HG02759 (cell line): ENCODE measurements at regions not wholly inside any gene's neighbourhood (a gene's known extent, or its start where the extent isn't known, plus 50 kb on each side); places are given as distances from the start of the nearest gene placed in this dataset.

Experiments
- ATAC-seq: cut with Tn5 transposase; IDR thresholded peaks from one replicate; pipeline ENCODE4 v1.9.1; 2021; ENCODE audit warnings: mild to moderate bottlenecking, moderate library complexity; ENCODE audit not compliant: unreplicated experiment

DNA sequence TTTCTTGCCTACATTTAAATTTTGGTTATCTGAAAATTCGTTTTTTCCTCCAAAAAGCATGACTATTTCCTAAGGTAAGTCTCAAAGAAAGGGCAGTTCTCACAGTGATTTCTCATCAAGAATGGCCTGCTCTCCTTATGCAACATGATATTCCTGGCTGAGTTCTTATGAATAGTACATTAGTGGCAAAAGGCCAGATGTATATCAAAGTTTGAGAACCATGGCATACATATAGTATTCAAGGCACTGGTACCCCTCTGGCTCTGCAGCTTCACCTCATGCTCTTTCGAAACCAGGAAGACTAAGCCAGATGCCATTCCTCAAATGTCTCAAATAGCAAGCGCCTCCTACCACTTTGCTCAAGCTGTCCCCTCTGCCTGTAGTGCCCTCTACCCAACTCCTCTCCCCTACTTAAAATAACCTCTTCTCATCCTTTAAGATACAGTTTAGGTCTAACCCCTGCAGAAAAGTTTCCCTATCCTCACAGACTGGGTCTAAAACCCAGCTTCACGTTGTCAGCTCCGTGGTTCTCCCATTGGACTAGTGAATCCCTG is 280.3 kb downstream of the HACE1 start:
- no peak for ATAC-seq

DNA sequence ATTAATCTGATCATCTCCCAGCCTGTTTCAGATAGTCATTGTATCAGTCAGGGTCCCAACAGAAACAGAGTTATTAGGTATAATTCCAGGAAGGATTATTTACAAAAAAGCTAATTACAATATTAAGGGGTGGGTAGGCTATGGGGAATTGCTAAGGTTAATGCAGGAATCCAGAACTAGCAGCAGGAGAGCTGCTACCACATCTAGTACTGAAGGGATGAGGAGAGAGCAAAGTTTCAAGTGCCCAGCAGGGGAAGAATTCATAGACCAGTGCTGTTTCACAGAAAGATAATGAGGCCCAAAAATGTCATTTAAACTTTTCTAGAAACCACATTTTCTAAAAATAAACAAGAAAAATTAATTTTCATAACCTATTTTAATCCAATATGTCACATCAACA is 284.2 kb downstream of the HACE1 start:
- no peak for ATAC-seq

DNA sequence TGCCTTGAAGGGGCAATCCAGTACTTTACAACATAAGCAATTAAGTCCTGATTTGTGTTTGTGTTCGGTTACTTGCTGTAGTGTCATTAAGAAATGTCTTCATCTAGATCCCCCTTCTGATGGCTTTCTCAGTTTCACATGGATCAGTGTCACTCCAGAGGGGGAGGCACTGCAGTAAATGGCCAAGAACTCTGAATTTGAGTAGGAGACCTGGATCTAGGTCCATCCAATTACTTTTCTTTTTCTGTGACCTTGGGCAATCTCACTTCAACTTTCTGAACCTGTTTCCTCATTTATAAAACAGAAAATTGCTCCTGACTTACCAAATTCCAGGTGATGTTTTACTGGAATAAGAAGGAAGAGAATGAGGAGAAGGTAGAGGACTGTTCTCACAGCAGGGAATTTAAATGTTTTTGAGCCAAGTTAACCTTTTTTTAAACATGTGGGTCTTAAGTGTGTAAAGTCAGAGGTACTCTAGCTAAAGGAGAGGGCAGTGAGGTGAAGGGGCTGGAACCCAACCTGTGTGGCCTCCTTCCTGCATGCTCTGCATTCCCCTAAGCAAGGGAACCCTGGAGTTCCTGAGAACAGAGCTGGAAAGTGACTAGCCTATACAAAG is 285.5 kb downstream of the HACE1 start:
- no peak for ATAC-seq

DNA sequence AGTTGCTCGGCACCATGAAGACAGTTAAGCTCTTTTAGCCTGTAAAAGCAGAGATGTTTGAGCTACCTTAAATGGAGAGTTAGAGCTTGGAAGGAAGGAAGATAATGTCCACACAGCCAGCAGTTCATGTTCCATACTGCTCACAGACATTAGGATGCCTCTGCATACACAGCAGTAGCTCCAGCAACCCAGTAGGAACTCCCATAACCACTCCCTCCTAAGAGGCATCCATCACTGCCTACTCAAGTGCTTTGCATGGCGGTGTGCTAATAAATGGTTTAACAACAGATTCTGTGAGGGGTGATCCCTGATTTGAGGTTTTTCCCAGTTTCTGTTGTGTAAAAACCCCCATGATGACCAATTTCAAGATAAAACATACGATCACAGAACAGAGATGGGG is 286.4 kb downstream of the HACE1 start:
- ATAC-seq: no peak

DNA sequence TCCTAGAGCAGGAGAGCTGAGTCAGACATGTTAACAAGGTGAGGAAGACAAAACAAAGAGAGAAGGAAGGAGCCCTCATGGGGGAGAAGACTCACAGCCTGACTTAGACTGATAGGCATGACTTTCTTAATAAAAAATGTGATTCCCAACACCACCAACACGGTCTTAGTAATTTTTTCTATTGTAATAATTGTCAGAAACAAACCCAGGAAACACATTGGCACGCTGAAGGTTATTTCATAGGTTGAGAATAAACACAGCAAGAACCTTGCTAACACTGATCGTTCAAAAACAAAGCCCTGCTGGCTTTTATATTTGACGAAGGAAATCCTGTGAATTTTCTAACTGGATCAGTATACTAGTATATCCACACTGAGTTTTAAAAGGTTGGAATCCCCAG is 286.8 kb downstream of the HACE1 start:
- ATAC-seq: no peak

DNA sequence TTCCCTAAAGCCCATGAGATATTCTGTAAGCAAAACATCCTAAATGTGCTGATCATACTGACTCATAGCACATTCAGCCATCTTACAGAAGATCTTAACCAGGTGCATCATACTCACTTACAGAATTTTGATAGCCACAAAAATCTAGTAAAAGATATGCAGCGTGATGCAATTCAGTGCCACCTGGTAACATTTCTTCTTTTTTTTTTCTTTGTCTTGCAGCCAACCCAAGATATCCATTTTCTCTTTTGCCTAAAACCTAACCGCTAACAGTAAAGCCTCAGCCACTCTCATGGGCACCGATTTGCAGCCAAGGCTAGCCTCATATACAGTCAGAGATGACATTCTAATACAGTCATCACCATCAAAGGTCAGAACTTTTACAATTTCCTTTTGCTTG is 293.3 kb downstream of the HACE1 start:
- ATAC-seq: no peak

DNA sequence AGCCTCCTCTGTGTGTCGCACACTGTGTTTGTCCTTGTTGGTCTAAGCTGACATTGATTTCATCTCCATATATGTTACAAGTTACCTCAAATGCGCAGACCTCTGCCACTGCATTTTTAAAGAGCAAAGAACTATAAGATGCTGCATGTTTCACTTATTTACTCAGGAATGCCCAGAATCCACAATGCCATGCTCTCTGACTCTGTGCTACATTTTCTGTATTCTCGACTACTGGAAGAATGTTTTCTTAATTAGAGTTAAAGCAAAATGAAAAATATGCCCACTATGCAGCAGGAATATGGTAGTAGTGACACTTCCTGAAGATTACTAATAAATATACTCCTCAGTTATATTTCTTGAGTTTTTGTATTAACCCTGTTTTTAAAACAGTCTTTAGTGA is 296.4 kb downstream of the HACE1 start:
- no peak for ATAC-seq

DNA sequence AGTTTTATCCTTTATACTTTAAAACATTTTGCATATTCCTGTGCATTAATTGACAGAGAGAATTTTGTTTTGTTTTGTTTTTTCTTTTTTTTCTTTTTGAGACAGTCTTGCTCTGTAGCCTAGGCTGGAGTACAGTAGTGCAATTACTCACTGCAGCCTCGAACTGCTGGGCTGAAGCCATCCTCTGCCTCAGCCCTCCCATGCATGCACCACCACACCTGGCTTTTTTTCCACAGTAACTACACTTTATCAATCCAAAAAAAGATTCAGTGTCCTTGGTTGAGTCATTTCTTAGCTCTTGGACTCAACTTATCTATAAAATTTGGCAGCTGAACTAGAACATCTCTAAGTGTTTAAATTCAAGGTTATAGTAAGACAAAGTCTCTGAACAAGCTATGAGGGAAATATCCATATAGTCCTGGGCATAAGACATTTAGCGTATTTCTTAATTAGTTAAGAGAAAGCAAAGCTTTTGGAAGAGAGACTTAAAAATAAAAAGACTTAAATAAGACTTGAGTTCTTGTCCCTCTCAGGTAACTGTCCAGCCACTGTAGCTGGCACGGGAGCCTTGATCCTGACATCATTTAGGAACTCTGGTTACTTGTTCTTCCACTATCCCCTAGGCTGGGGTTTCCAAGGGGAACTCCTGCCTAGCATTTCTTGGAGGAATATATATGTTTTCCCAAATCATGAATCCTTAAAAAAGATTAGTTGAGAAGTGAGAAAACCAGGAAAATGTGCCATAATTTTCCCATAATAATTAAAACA is 300.1 kb downstream of the HACE1 start:
- ATAC-seq: no peak

DNA sequence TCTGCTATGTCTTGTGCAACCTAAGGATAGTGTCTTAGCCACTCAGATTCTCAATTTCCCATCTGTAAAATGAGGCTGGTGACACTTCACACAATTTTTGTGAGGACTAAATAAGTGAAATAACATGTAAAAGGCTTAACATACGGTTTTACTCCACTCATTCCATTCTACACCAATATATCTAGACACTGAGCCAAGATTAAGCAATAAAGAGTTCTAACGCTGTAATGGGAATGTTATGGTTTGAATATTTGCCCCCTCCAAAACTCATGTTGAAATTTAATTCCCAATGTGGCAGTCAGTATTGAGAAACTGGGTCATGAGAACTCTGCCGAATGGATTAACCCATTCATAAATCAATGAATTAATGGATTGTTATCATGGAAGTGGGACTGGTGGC is 301.0 kb downstream of the HACE1 start:
- ATAC-seq: no peak

DNA sequence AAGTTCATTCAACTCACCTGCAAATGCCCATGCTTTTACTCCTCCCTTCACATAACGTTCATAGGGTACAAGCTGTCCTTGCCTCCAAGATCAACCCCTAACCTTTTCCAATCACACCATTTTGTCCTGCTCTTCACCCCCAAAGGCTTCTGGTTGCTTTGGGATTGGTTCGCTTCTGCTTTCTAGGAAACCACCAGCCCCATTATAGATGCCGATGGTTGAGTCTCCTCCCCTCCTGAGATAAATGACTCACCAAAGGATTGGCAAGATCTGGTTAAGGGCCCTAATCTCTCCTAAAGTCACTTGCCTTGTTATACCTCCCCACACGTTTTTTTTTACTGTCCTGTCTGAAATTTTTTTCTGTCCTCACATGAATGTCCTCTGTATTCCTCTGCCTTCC is 311.4 kb downstream of the HACE1 start:
- no peak for ATAC-seq

DNA sequence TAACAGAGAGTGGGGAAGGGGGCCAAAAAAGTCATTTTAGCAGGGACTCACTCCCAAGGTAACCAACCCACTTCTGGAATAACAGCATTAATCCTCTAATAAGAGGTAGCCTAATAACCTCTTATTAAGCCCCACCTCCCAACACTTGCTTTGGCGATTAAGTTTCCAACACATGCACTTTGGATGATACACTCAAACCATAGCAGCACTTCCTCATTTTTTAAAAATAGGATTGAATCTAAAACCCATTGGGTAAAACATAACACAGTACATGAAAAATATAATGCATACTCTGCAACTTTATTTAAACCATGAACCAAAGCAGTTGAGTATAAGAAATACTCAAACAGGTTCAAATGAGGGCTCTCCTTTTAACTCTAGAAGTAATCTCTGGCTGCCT is 318.3 kb downstream of the HACE1 start:
- ATAC-seq: no peak

DNA sequence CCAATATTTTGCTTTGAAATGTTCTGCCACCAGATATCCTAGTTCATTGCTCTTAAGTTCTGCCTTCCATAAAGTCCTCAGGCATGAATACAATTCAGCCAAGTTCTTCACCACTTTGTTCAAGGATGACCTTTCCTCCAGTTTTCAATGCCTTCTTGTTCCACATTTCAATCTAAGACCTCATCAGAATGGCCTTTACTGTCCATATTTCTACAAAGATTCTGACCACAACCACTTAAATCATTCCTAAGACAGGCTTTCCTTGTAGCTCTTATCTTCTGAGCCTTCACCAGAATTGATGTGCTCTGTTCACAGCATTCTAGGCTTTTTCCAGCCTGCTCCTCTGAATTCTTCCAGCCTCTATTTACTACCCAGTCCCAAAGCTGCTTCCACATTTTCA is 319.0 kb downstream of the HACE1 start:
- no peak for ATAC-seq

DNA sequence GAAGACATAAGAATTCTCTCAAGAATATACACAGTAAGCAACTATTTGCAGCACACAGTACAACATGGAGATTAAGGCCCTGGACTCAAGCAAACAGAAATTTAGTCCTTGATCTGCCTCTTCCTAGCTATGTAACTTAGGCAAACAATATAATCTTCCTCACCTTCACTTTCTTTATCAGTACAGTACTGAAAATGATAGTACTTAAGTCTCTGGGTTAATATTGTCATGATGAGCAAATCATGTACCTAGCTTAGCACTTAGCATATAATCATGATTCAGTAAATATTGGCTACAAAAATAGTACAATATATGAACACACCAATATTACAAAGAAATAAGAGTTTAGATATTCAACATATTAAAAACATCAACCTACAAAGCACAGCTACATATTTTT is 320.5 kb downstream of the HACE1 start:
- no peak for ATAC-seq

DNA sequence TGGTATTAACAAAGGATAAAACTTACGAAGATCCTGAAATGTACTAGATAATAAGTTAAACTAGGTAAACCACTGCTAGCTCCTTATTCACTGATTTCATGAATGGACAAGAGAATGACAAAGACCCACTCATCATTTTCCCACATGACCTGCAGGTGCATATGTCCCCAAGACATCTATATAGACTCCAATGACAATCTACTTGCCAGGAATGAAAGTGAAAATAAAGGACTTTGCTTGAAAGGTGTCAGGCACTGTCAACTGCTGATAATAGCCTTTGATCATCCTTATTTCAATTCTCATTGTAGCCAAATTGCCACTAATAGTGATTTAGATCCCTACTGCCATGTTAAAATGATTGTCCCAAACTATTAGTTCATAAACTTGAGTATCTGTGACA is 321.8 kb downstream of the HACE1 start:
- no peak for ATAC-seq

DNA sequence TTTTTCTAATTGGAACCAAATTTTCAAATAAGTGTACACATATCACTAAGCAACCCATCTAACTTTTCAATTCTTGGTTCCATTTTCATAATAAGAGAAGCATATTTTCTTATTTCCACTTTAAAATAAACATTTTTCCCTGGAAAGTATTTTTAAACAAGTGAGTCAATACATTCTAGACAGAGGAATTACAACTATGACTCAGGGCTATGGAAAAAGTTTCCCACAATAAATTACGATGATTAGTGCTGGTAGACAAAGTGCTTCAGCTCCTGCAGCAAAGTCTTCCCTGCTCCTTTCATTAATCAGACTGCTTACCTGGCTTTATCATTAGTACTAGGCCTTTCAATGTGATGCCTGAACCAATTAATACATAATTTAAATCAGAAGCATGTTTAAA is 322.5 kb downstream of the HACE1 start:
- ATAC-seq: no peak

DNA sequence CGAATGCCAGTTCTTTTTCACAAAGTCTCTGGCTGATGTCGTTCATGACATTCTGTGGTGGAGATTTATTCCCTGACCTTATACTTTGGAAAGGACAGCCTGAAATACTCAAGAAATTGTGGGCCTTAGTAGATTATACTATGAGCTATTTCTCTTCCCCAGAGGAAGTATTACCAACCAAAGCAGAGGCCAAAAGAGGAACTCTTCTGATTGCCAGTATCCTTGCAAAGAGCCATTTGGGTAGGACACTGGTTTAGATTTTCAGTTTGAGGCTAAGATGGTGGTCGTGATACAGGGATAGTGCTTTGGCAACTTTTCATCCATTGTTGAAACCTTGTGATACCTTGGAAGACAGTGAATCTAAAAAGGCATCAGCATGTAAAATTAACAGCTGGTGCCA is 327.3 kb downstream of the HACE1 start:
- no peak for ATAC-seq

DNA sequence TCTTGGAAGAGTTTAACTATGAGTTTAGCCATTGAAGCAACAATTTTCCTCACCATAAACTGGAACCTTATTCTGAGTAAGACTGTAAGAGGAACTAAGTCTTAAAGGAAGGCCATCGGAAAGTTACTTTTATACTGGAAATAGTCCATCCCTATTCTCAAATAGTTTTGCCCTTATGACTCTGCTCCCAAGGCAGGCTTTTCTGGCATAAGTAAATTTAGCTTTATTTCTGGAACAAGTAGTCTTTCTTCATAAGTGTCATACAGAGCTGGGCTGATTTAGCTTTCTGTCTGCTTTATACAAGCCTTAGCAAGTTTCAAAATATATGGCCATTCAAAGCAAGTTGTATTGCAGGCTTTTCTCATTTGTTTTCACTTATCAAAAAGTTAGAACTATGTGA is 328.1 kb downstream of the HACE1 start:
- ATAC-seq: no peak

DNA sequence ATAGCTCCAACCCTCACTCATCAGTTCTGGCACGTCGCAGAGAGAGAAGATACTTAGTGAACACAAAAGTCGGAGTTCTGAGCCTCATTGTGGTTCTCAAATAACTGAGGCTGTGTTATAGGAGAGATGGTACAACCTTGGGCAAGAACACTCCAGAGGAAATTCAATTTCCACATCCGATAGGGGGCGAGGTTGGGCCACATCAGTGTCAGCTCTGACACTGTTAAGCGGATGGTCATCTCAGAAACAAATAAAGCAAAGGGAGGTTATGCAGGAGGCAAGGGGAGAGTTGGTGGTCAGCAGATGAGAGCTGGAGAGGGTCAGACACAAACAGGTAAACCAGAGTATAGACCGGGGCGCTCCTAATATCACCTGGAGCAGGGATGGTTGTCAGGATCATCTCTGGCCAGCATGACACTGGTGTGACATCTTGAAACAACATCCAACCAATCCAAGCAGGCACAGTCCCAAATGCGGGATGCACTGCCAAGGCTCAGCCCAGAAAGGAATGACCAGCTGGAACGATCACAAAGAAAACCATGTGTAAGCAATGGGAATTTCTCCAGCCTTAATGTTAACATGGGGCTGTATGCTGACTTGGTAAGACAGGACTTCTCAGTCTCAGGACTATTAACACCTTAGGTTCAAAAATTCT is 331.8 kb downstream of the HACE1 start:
- ATAC-seq: no peak

DNA sequence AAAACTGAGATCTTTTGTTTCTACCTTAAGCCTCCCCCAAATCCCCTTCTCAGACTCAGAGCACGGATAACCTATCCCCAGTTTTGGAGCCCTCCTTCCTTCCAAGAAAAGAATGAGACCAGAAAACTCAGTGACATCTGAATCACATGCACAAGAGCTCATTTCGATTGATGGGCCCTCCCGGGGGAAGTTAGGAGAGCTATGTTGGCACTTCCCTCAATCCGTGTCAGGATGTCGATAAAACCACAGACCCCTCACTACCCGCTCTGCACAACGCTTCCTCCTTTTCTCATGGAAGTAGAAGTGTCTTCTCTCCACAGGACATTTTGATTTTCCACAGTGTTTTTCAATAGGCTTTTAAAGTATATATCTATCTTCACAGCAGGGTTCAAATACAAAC is 332.4 kb downstream of the HACE1 start:
- no peak for ATAC-seq

DNA sequence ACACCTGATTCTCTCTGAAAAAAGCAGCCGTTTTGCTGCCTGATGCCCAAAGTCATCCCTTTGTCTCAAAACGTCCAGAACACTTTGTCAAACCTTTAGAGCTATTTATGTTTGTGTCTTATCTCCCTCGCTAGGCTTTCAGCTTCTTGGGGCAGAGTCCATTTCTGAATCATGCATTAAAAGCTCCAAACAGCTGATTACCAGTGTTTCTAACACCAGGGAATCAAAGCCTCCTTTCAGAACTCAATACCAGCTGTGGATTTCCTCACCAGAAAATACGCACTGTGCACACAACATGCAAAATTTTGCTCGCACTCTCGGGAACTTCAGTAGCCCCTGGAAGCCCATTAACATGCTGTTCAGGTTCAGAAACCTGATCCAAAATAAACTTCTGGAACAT is 333.3 kb downstream of the HACE1 start:
- ATAC-seq: no peak

DNA sequence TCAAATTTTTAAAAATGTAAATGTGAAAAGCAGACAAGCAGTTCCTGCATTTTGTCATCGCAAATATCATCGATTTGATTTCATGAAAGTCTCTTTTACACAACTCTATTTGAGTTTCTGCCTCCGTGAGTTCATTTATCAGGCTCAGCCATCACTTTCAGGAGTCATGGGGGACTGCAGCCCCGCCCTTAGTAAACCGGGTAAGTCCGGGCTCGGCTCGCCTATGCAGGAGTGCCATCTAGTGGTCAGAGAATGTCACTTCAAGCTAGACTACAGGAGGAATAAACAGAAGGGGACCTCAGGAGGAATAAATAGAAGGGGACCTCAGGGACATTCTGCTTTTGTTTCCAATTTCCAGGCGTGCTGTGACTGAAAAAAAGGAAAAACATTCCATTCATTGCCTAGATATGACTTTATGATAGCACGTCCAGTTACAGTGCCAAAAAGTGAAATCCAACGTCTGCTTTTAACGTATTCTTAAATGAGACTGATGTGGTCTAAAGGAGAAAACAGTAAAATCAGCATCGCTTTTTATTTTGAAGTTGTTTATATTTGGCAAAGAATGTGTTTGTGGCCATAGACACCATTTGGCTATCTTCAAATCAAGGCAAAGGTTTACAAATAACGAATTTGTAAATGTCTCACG is 333.9 kb downstream of the HACE1 start:
- ATAC-seq: peak; percentile 100

DNA sequence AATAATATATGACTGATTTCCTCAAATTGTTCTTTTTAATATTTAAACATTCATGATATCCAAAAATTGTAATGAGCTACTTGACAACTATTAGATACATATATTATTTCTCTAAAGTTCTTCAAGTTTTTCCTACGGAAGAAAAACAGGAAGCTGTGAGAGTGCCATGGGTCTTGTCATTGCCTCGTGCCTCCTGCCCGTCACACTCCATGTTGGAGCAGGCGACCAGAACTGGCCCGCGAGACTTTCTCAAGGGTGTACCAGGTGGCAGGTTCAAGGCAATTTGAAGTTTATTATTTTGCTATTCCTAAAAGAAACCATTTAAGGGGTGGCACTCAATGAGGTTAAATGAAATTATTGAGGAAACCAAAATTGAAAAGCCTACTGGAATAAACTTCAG is 337.2 kb downstream of the HACE1 start:
- no peak for ATAC-seq
